Aorta (tissue), 5 donors: ENCODE measurements at regions not wholly inside any gene's neighbourhood (a gene's known extent, or its start where the extent isn't known, plus 50 kb on each side); places are given as distances from the start of the nearest gene placed in this dataset.

Experiments used
- ATAC-seq: fragments of 200-7000 bp; cut with Tn5 transposase; one replicate; pipeline ENCODE4 v1.9.1; 2022; ENCODE audit warnings: moderate library complexity; ENCODE audit not compliant: low FRiP score
- DNase-seq, 2 donors: peaks; one replicate each; pipeline ENCODE4 v3.0.0-alpha.2; 2020
- H3K27ac ChIP-seq, 2 donors: one replicate each; pipeline ENCODE4 v1.5.1; 2013; ENCODE audit warnings: low read length in 2 of 2, mild to moderate bottlenecking in 2 of 2, moderate library complexity in 2 of 2, control low read depth in 1 of 2, inconsistent platforms in 1 of 2, low read depth in 1 of 2
- H3K27me3 ChIP-seq, 2 donors: one replicate each; pipeline ENCODE4 v1.6.1; 2013; ENCODE audit warnings: control low read depth in 1 of 2, low read length in 1 of 2, mild to moderate bottlenecking in 1 of 2, moderate library complexity in 1 of 2; ENCODE audit not compliant: insufficient read depth in 2 of 2, control insufficient read depth in 1 of 2
- H3K36me3 ChIP-seq, 2 donors: one replicate each; pipeline ENCODE4 v1.6.1; 2013; ENCODE audit warnings: control low read depth in 1 of 2, low read length in 1 of 2, mild to moderate bottlenecking in 1 of 2; ENCODE audit not compliant: insufficient read depth in 2 of 2, control insufficient read depth in 1 of 2
- H3K4me1 ChIP-seq, 2 donors: one replicate each; pipeline ENCODE4 v1.6.1; 2013; ENCODE audit warnings: low read length in 2 of 2, control low read depth in 1 of 2, mild to moderate bottlenecking in 1 of 2, moderate library complexity in 1 of 2; ENCODE audit not compliant: insufficient read depth in 2 of 2, control insufficient read depth in 1 of 2
- H3K4me3 ChIP-seq, 2 donors: one replicate each; pipeline ENCODE4 v1.5.1; 2013; ENCODE audit warnings: low read length in 2 of 2, control low read depth in 1 of 2, mild to moderate bottlenecking in 1 of 2
- H3K9me3 ChIP-seq: one replicate; pipeline ENCODE4 v1.6.1; 2013; ENCODE audit warnings: mild to moderate bottlenecking, low read length; ENCODE audit not compliant: control insufficient read depth
- WGBS, 2 donors: extraction: QIAGEN DNeasy Blood & Tissue Kit; methylation state at CpG; one replicate each; pipeline ENCODE4 v1.1.7; 2013; 5-methylcytosine and 5-hydroxymethylcytosine counted together
- intact Hi-C, 2 donors: fragments of 100-400 bp; cut with DNase I; formaldehyde crosslinking; loops; one replicate each; pipeline versions ENCODE4 v1.14.2 to v1.15.0; 2022
- donor health status: healthy with polysubstance abuse.
- donor health status: Bipolar disorder and iron deficiency.
- donor health status: DM: no; HTN: no; CAD: no.
- donor health status: DM: no; HTN: no; CAD: no.
- donor health status: DM: yes; HTN: yes; CAD: no.

GRCh38 chr9:118438810-118439209 lies 734.6 kb downstream of the TLR4 start:
- Histone ChIP-seq H3K4me1 (no peaks in the 10 kb centered on the region), H3K27ac (no peak overlapping the region), H3K27me3 (no peaks in the 10 kb centered on the region), H3K9me3 (no peaks in the 10 kb centered on the region), H3K4me3 (no peak overlapping the region), H3K36me3 (no peaks in the 10 kb centered on the region)
- ATAC-seq: no peak
- no peak for DNase-seq
- 82 to 92% methylated on average over 1 of the region's 1 CpG for WGBS, 2 donors
- intact Hi-C loops: no loop called here

- no peak overlapping the region for H3K27ac ChIP-seq
- H3K36me3 ChIP-seq: no peaks in the 10 kb centered on the region
- H3K4me3 ChIP-seq: no peak overlapping the region
- H3K9me3 ChIP-seq: no peaks in the 10 kb centered on the region
- no peaks in the 10 kb centered on the region for H3K4me1 ChIP-seq
- DNase-seq (no peak), ATAC-seq (no peak)
- H3K27me3 ChIP-seq: no peaks in the 10 kb centered on the region
- WGBS, 2 donors: 82% methylated on average over 4 of the region's 4 CpGs
- intact Hi-C loops: no loop called here
Measured at GRCh38 chr9:118439441-118439840, 735.2 kb downstream of the TLR4 start.

GRCh38 chr9:118444403-118444802 lies 740.2 kb downstream of the TLR4 start:
- Histone ChIP-seq H3K4me3 (no peak overlapping the region), H3K27me3 (peaks cover 0 to 2% of the 10 kb centered on the region in 2 donors), H3K36me3 (no peaks in the 10 kb centered on the region), H3K9me3 (no peaks in the 10 kb centered on the region), H3K4me1 (no peaks in the 10 kb centered on the region), H3K27ac (no peak overlapping the region)
- DNase-seq: no peak
- intact Hi-C loops: no loop called here
- 70 to 76% methylated on average over 5 of the region's 5 CpGs for WGBS, 2 donors
- ATAC-seq: no peak

- ATAC-seq: no peak
- intact Hi-C loops: no loop called here
- no peaks in the 10 kb centered on the region for H3K4me1 ChIP-seq
- H3K9me3 ChIP-seq: no peaks in the 10 kb centered on the region
- WGBS, 2 donors: 49 to 50% methylated on average over 9 of the region's 9 CpGs
- no peak for DNase-seq
- H3K27ac ChIP-seq: no peak overlapping the region
- H3K36me3 ChIP-seq: no peaks in the 10 kb centered on the region
- H3K27me3 ChIP-seq: peaks cover 0 to 2% of the 10 kb centered on the region in 2 donors
- H3K4me3 ChIP-seq: no peak overlapping the region
Measured at GRCh38 chr9:118446943-118447639, 742.9 kb downstream of the TLR4 start.

GRCh38 chr9:118449554-118449953 lies 745.4 kb downstream of the TLR4 start:
- intact Hi-C loops: no loop called here
- Histone ChIP-seq H3K4me1 (no peaks in the 10 kb centered on the region), H3K4me3 (no peak overlapping the region), H3K9me3 (no peaks in the 10 kb centered on the region), H3K27me3 (peaks cover 0 to 2% of the 10 kb centered on the region in 2 donors), H3K27ac (no peak overlapping the region), H3K36me3 (no peaks in the 10 kb centered on the region)
- 63 to 71% methylated on average over 2 of the region's 2 CpGs for WGBS, 2 donors
- DNase-seq (no peak), ATAC-seq (no peak)

- no peak overlapping the region for H3K27ac ChIP-seq
- H3K9me3 ChIP-seq: no peaks in the 10 kb centered on the region
- WGBS, 2 donors: 71 to 73% methylated on average over 2 of the region's 2 CpGs
- intact Hi-C loops: no loop called here
- no peak overlapping the region for H3K4me3 ChIP-seq
- no peaks in the 10 kb centered on the region for H3K27me3 ChIP-seq
- H3K36me3 ChIP-seq: no peaks in the 10 kb centered on the region
- no peaks in the 10 kb centered on the region for H3K4me1 ChIP-seq
- ATAC-seq: no peak
- no peak for DNase-seq
Measured at GRCh38 chr9:118455259-118455658, 751.1 kb downstream of the TLR4 start.

GRCh38 chr9:118455788-118456187 lies 751.6 kb downstream of the TLR4 start:
- 51 to 55% methylated on average over 2 of the region's 2 CpGs for WGBS, 2 donors
- H3K4me3 ChIP-seq: no peak overlapping the region
- ATAC-seq: no peak

GRCh38 chr9:118457171-118458000 lies 753.2 kb downstream of the TLR4 start:
- no peak for ATAC-seq
- intact Hi-C loops: no loop called here
- H3K27ac ChIP-seq: no peak overlapping the region
- H3K9me3 ChIP-seq: no peaks in the 10 kb centered on the region
- no peaks in the 10 kb centered on the region for H3K27me3 ChIP-seq
- no peaks in the 10 kb centered on the region for H3K4me1 ChIP-seq
- no peaks in the 10 kb centered on the region for H3K36me3 ChIP-seq
- WGBS, 2 donors: 72 to 77% methylated on average over 6 of the region's 6 CpGs
- DNase-seq: no peak
- H3K4me3 ChIP-seq: no peak overlapping the region

More at GRCh38 chr9:118455788-118456187, 751.6 kb downstream of the TLR4 start:
- Histone ChIP-seq H3K27ac (no peak overlapping the region), H3K4me1 (no peaks in the 10 kb centered on the region), H3K36me3 (no peaks in the 10 kb centered on the region), H3K27me3 (no peaks in the 10 kb centered on the region), H3K9me3 (no peaks in the 10 kb centered on the region)
- DNase-seq: no peak
- intact Hi-C loops: no loop called here

- intact Hi-C loops: no loop called here
- no peak overlapping the region for H3K4me3 ChIP-seq
- H3K36me3 ChIP-seq: no peaks in the 10 kb centered on the region
- ATAC-seq (no peak), DNase-seq (no peak)
- 16 to 22% methylated on average over 2 of the region's 2 CpGs for WGBS, 2 donors
- H3K27ac ChIP-seq: no peak overlapping the region
- no peaks in the 10 kb centered on the region for H3K9me3 ChIP-seq
- H3K27me3 ChIP-seq: no peaks in the 10 kb centered on the region
- H3K4me1 ChIP-seq: no peaks in the 10 kb centered on the region
Measured at GRCh38 chr9:118459913-118460312, 755.7 kb downstream of the TLR4 start.
